Vagina (tissue), 2 donors: ENCODE measurements at regions not wholly inside any gene's neighbourhood (a gene's known extent, or its start where the extent isn't known, plus 50 kb on each side); places are given as distances from the start of the nearest gene placed in this dataset.

Experiments
- POLR2A ChIP-seq, 2 donors: fragments of 450-650 bp; IDR thresholded peaks; one replicate each; pipeline ENCODE4 v1.6.1; 2017; ENCODE audit warnings: antibody characterized with exemption in 2 of 2, mild to moderate bottlenecking in 2 of 2, moderate library complexity in 2 of 2
- TF ChIP-seq, protein P1 (sequence below), 3 experiments: fragments of 450-650 bp in 2 of 3; fragments of 200-600 bp in 1 of 3; sonication (generic) in 1 of 3; IDR thresholded peaks; one replicate each; pipeline ENCODE4 v1.5.1; 2017 to 2019; ENCODE audit warnings: antibody characterized with exemption in 3 of 3, mild to moderate bottlenecking in 2 of 3, moderate library complexity in 2 of 3

DNA sequence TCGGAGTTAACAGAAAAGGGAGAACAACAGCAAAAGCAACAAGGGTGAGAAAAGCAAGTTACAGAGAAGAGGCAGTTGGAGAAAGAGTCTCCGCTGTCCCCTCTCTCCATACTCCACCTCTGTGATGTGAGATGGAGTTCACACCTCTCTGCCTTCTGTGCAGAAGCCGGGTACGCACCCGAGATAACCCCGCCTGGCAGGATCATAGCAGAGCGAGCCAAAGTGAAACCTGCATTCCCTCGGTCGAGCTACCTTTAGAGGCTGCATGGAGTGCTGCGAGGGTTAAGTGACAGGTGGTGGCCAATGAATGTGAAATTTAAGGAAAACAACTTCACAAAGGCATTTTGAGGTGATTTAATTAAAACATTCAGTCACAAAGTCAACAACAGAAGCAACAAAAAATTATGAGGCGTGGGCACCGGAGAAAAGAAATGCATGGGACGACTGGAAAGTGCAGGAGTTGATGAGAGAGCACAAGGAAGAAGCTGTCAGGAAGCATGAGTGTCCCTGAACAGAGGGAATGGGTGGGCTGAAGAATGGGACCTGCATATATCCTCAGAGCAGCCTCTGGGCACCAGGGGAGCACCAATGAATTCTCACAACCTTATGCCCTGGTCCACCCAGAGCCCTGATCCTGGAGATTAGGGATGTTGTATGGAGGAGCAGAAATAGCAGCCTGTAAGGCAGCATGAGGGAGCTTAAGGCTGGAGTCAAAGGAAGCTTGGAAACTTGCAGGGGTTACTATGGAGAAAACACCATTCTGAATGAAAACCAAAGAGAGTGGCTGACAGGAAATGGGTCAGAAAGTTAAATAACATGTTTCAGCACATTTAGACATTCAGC, 208.3 kb downstream of the EMP1 start:
- TF ChIP-seq, protein P1, sequence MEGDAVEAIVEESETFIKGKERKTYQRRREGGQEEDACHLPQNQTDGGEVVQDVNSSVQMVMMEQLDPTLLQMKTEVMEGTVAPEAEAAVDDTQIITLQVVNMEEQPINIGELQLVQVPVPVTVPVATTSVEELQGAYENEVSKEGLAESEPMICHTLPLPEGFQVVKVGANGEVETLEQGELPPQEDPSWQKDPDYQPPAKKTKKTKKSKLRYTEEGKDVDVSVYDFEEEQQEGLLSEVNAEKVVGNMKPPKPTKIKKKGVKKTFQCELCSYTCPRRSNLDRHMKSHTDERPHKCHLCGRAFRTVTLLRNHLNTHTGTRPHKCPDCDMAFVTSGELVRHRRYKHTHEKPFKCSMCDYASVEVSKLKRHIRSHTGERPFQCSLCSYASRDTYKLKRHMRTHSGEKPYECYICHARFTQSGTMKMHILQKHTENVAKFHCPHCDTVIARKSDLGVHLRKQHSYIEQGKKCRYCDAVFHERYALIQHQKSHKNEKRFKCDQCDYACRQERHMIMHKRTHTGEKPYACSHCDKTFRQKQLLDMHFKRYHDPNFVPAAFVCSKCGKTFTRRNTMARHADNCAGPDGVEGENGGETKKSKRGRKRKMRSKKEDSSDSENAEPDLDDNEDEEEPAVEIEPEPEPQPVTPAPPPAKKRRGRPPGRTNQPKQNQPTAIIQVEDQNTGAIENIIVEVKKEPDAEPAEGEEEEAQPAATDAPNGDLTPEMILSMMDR (IDR thresholded peaks at IDR 0.05) = no peak
- no peak for TF ChIP-seq POLR2A (IDR thresholded peaks at IDR 0.05)
